Subcutaneous abdominal adipose tissue (tissue), 5 donors: ENCODE measurements at regions not wholly inside any gene's neighbourhood (a gene's known extent, or its start where the extent isn't known, plus 50 kb on each side); places are given as distances from the start of the nearest gene placed in this dataset.

ENCODE experiments used
- H3K27ac ChIP-seq: one replicate; pipeline ENCODE4 v1.7.0; 2013; ENCODE audit warnings: low read depth, mild to moderate bottlenecking, inconsistent platforms, low read length, moderate library complexity
- H3K27me3 ChIP-seq, 5 donors: one replicate each; pipeline ENCODE4 v1.7.0; 2013; ENCODE audit warnings: low read length in 5 of 5, inconsistent platforms in 1 of 5; ENCODE audit not compliant: control insufficient read depth in 5 of 5, insufficient read depth in 4 of 5
- H3K36me3 ChIP-seq, 5 donors: one replicate each; pipeline ENCODE4 v1.7.0; 2013; ENCODE audit warnings: low read length in 5 of 5; ENCODE audit not compliant: control insufficient read depth in 5 of 5, insufficient read depth in 5 of 5
- H3K4me1 ChIP-seq, 5 donors: one replicate each; pipeline ENCODE4 v1.7.0; 2013; ENCODE audit warnings: low read length in 5 of 5, mild to moderate bottlenecking in 3 of 5, moderate library complexity in 1 of 5; ENCODE audit not compliant: control insufficient read depth in 5 of 5, insufficient read depth in 5 of 5
- H3K4me3 ChIP-seq, 5 donors: one replicate each; pipeline ENCODE4 v1.7.0; 2013; ENCODE audit warnings: low read length in 5 of 5, low read depth in 1 of 5
- H3K9ac ChIP-seq, 5 donors: one replicate each; pipeline ENCODE4 v1.7.0; 2013; ENCODE audit warnings: low read length in 5 of 5, mild to moderate bottlenecking in 4 of 5, moderate library complexity in 3 of 5
- H3K9me3 ChIP-seq, 5 donors: one replicate each; pipeline ENCODE4 v1.7.0; 2013; ENCODE audit warnings: low read length in 5 of 5; ENCODE audit not compliant: control insufficient read depth in 5 of 5
- donor health status: healthy.
- donor health status: healthy.
- donor health status: healthy.
- donor health status: healthy.
- donor health status: healthy.

DNA sequence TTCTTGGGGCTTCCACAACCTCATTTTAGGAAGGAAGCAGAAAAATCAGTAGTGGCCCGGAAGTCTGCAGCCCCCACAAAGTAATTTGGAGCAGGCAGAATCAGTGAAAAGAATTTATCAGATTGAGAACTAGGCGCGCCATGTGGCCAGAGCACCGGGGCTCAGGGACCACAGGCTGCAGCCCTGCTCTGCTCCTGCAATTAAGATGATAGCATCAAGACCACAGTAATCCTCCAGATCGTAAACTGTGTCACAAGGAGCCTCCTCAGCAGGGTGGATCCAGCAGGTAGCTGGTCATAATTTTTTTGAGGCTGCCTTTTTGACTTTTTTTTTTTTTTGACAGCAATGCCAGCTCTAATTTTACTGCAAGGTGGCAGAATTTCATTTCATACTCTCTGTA lies 209.0 kb upstream of the ZMIZ1 start:
- Histone ChIP-seq H3K27ac (no peak overlapping the region), H3K4me3 (no peak overlapping the region), H3K4me1 (peaks cover 0 to under 1% (median 0%) of the 10 kb centered on the region in 5 donors), H3K27me3 (peaks cover 0 to 2% (median 0%) of the 10 kb centered on the region in 5 donors), H3K36me3 (no peaks in the 10 kb centered on the region), H3K9ac (no peak overlapping the region), H3K9me3 (no peaks in the 10 kb centered on the region)

DNA sequence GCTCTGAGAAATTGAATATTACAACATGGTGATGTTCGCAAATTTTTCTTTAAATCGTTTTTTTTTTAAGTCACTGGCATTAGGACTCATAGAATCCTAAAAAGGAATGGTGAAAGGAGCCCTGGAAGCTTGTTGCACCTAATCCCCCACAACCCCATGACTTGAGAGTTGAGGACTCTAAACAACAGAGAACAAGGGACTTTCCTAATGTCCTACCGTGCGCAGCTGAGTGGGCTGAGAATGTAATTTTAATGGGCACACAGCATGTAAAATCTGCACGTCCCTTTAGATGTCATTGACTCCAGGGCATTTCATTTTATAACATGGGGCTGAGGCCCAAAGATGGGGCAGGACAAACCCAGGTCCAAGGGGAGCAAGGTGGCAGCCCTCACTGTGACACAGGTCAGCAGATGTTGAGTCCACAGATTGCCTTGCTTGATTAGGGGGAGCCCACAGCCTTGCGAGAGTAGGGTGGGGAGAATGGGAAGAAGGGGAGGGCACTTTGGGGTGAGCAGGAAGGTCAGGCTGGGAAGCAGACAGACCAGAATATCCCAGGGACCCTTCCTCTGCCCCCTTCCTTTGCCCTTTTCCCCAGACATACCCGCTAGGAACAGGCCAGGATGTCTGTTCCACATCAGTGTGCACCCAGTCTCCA lies 208.4 kb upstream of the ZMIZ1 start:
- peaks cover 0 to 2% (median 0%) of the 10 kb centered on the region in 5 donors for H3K27me3 ChIP-seq
- H3K9me3 ChIP-seq: no peaks in the 10 kb centered on the region
- H3K27ac ChIP-seq: no peak overlapping the region
- H3K4me3 ChIP-seq: no peak overlapping the region
- no peaks in the 10 kb centered on the region for H3K36me3 ChIP-seq
- peaks cover 0 to 6% (median 4%) of the 10 kb centered on the region in 5 donors for H3K4me1 ChIP-seq
- H3K9ac ChIP-seq: no peak overlapping the region

DNA sequence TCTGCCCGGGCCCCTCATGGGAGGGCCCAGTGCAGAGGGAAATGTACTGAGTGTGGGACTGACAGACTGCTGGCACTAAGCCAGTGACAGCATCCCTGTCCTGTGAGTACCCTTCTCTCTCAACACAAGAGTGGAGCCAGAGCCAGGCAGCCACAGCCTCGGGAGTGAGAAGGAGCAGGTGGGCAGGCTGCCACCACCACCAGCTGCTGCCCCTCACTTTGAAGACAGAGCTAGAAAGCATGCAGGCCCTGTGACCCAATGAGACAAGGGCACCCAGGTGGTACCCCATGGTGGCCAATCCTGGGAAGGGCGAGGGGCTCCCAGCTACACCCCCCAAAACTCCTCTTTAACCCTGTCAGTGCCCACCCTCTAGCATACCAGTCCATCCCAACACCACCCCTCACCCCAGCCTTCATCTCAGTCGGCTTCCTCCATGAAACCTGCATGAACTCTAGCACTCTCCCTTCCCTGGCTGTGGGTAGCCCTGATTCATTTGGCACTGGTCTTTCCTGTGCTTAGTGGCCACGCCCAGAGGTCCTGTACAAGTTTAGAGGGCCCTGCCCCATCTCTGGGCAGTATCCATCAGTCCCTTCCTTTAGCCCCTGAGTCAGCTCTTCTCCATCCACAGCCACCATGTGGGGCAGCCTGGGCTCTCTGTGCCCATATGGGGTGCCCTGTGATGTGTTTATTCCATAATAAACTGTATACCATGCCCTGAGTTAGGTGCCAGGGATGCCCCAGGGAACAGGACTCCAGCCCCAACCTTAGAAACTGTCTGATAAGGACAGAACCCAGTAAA lies 207.0 kb upstream of the ZMIZ1 start:
- H3K4me3 ChIP-seq: no peak overlapping the region
- no peaks in the 10 kb centered on the region for H3K36me3 ChIP-seq
- no peak overlapping the region for H3K27ac ChIP-seq
- peaks cover 0 to 16% (median 10%) of the 10 kb centered on the region in 5 donors for H3K4me1 ChIP-seq
- H3K27me3 ChIP-seq: peaks cover 0 to 2% (median 0%) of the 10 kb centered on the region in 5 donors
- no peaks in the 10 kb centered on the region for H3K9me3 ChIP-seq
- no peak overlapping the region for H3K9ac ChIP-seq

DNA sequence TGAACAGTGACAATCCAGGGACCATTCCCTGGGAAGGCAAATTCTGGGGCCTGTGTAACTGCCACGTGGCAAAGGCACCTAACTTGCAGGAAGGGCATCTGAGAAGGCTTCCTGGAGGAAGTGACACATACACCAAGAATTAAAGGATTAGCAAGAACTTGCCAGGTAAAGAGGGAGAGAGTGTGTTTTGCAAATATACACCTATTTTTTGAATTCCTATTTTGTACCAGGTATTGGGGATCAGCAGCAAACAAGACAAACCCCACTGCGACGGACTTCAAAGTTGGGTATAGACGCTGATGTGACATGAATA lies 206.5 kb upstream of the ZMIZ1 start:
- H3K4me1 ChIP-seq: peaks cover 0 to 16% (median 10%) of the 10 kb centered on the region in 5 donors
- no peaks in the 10 kb centered on the region for H3K9me3 ChIP-seq
- H3K27ac ChIP-seq: no peak overlapping the region
- H3K36me3 ChIP-seq: no peaks in the 10 kb centered on the region
- H3K4me3 ChIP-seq: no peak overlapping the region
- peaks cover 0 to 2% (median 0%) of the 10 kb centered on the region in 5 donors for H3K27me3 ChIP-seq
- H3K9ac ChIP-seq: no peak overlapping the region

DNA sequence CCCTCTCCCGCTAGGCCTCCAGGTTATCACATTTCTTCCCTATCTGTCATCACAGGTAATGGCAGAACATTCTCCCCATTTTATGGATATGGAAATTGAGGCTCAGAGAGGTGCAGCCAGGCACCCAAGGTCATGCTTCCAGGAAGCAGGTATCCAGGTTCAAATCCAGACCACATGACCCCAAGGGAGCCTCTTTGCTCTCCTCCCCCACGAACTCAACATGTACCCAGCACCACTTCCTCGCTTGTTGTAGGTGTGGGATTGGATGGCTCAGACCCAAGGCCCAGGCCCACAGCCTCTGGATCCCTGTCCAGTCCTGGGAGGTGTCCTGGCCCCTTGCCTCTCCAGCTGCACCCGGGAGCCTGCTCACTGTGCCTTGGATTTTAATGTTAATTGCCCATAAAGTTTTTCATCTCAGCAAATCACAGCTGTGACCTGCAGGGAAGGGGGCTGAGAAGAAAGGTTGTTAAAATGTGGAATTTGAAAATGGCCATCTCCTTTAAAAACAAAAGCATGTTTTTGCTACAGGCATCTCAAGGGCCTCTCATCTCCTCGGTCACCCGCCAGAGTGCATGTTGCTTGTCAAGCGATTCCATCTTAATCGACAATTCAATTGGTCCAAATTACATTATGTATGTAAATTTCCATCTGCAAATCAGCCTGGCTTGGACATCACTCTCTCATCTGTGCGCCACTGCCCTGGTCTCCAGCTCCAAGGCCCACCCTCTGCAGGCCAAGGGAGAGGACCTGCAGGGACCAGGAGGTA lies 205.4 kb upstream of the ZMIZ1 start:
- Histone ChIP-seq H3K4me1 (peaks cover 0 to 16% (median 10%) of the 10 kb centered on the region in 5 donors), H3K9ac (no peak overlapping the region)

DNA sequence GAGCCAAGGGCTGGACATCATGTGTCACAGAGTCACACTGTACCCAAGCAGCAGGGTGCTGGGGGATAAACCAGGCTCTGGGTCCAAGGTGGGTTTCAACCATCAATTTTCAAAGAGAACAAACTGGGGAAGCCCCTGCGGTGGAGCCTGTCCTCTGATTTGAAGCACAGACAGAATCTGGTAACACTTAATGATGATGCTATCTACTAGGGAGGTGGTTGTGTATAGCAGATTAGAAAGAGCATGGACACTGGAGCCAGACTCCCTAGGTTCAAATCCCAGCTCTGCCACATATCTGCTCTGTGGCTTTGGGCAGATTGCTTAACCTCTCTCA lies 204.9 kb upstream of the ZMIZ1 start:
- Histone ChIP-seq H3K36me3 (no peaks in the 10 kb centered on the region), H3K4me1 (peaks cover 0 to 16% (median 10%) of the 10 kb centered on the region in 5 donors), H3K9ac (no peak overlapping the region), H3K27ac (no peak overlapping the region), H3K9me3 (no peaks in the 10 kb centered on the region), H3K4me3 (no peak overlapping the region), H3K27me3 (peaks cover 0 to 2% (median 0%) of the 10 kb centered on the region in 5 donors)

More for the DNA sequence above, 205.4 kb upstream of the ZMIZ1 start:
- no peak overlapping the region for H3K27ac ChIP-seq
- H3K9me3 ChIP-seq: no peaks in the 10 kb centered on the region
- no peaks in the 10 kb centered on the region for H3K36me3 ChIP-seq
- H3K27me3 ChIP-seq: peaks cover 0 to 2% (median 0%) of the 10 kb centered on the region in 5 donors
- H3K4me3 ChIP-seq: no peak overlapping the region

DNA sequence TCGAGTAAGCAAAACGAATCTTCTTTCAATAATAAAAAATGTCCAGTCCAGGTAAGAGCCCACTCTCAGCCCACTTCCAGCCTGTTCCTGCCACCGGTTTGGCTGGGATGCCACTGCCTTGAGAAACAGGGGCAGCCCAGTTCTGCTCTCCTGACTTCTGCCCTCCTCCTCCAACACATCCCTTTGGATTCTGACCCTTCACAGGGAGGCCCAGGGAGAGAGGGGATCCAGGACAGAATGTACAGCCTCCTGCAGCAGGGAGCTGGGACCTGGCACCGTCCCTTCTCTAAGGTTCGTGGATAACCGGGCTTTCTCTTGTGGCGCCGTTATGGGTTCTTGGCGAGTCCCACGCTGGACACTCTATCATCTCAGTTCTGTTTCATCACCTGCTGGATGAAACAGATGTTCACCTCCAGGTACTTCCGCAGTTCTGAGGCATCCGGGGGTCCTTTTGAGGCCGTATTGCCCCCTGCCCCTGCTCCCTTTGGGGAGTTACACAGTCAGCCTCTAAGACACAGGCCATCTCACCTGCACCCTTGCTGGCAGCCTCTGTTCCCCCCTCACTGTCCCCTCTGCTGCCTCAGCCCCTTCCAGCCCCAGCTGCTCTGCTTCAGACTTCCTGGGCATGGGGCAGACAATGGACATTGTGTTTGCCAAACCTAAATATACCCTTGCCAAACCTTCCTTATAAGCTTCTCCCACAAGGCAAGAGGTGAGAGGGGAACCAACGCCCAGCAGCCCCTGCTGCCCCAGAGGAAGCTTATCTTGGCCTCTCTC lies 203.8 kb upstream of the ZMIZ1 start:
- Histone ChIP-seq H3K9me3 (no peaks in the 10 kb centered on the region), H3K36me3 (no peaks in the 10 kb centered on the region), H3K9ac (no peak overlapping the region), H3K4me3 (no peak overlapping the region), H3K27ac (no peak overlapping the region), H3K4me1 (peaks cover 0 to 16% (median 10%) of the 10 kb centered on the region in 5 donors), H3K27me3 (peaks cover 0 to 2% (median 0%) of the 10 kb centered on the region in 5 donors)

DNA sequence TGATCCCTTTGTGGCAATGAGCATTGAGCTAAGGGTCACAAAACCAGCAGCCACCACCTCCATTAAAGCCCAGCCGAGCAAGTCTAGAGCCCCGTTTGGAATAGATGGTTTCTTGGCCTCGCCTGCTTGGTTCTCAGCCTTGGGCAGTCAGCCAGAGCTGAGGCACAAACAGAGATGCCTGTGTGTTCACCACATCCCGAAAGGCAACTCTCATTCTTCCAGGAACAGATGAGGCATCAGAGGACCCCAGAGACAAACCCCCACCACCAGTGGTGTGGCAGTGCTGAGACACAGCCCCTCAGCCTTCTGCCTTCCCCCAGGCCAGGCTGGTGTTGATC lies 203.3 kb upstream of the ZMIZ1 start:
- peaks cover 0 to 16% (median 10%) of the 10 kb centered on the region in 5 donors for H3K4me1 ChIP-seq
- H3K9me3 ChIP-seq: no peaks in the 10 kb centered on the region
- no peak overlapping the region for H3K4me3 ChIP-seq
- no peak overlapping the region for H3K27ac ChIP-seq
- H3K27me3 ChIP-seq: peaks cover 0 to 2% (median 0%) of the 10 kb centered on the region in 5 donors
- H3K36me3 ChIP-seq: no peaks in the 10 kb centered on the region
- no peak overlapping the region for H3K9ac ChIP-seq

DNA sequence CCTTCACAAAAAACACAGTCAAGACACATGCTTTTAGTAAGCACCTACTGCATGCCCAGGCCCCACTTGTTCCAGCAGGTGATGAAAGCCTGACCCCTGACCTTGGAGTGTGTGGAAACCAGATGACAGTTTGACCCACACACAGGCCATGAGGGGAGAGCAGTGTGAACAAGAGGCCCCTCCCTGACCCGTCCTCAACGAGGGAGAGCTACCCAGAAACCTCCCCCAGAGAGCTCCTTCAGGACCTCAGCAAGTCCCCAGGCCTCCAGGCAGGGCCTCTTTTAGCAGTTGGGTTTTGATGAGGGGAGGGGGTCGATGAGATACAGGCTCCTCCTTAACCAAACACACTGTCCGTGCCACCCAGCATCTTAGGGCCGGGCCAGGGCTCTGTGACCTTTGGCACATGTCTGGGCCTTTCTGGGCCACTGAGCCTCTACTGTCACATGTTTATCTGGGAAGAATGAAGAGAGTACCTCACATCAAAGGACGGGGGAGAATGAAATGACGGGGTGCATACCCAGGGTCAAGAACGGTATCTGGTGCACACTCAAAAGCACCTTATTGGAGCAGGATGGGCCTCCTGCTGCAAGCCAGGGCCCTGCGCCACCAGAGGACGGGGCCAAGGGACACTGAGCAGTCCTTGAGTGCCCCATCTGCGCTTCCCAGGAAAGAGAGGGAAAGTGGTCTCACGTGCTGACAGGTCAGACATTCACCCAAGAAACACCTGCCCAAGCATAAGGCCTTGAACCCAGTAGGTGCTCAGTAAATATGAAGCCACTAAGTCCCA lies 202.6 kb upstream of the ZMIZ1 start:
- Histone ChIP-seq H3K27me3 (peaks cover 0 to 2% (median 0%) of the 10 kb centered on the region in 5 donors), H3K4me1 (peaks cover 0 to 16% (median 10%) of the 10 kb centered on the region in 5 donors), H3K9me3 (no peaks in the 10 kb centered on the region), H3K9ac (no peak overlapping the region), H3K4me3 (no peak overlapping the region), H3K27ac (no peak overlapping the region), H3K36me3 (no peaks in the 10 kb centered on the region)
